Liver (tissue), 3 donors: ENCODE measurements at regions not wholly inside any gene's neighbourhood (a gene's known extent, or its start where the extent isn't known, plus 50 kb on each side); places are given as distances from the start of the nearest gene placed in this dataset.

Experiments
- EGR1 ChIP-seq, 2 donors: IDR thresholded peaks; 2 replicates each; pipeline ENCODE4 v1.6.1; 2016 to 2018; ENCODE audit warnings: antibody characterized with exemption in 2 of 2, low read depth in 2 of 2
- GABPA ChIP-seq, 2 donors: IDR thresholded peaks in 1 of 2; conservative IDR thresholded peaks in 1 of 2; 2 replicates each; pipeline ENCODE4 v1.6.1; 2016; ENCODE audit warnings: antibody characterized with exemption in 2 of 2, mild to moderate bottlenecking in 1 of 2, moderate library complexity in 1 of 2
- JUND ChIP-seq, 2 donors: IDR thresholded peaks; 2 replicates each; pipeline ENCODE4 v1.6.1; 2016; ENCODE audit warnings: antibody characterized with exemption in 2 of 2
- NR2F2 ChIP-seq: IDR thresholded peaks from 2 replicates; pipeline ENCODE4 v1.6.1; 2016; ENCODE audit warnings: antibody characterized with exemption
- RAD21 ChIP-seq, 2 donors: IDR thresholded peaks; 2 replicates each; pipeline ENCODE4 v1.6.1; 2016; ENCODE audit warnings: antibody characterized with exemption in 2 of 2, mild to moderate bottlenecking in 2 of 2
- RXRA ChIP-seq, 2 donors: IDR thresholded peaks; 2 replicates each; pipeline ENCODE4 v1.6.1; 2017 to 2018; ENCODE audit warnings: antibody characterized with exemption in 2 of 2, mild to moderate bottlenecking in 1 of 2
- SP1 ChIP-seq: IDR thresholded peaks from 2 replicates; pipeline ENCODE4 v1.6.1; 2018; ENCODE audit warnings: antibody characterized with exemption, mild to moderate bottlenecking
- TF ChIP-seq, protein P1 (sequence below): fragments of 150-350 bp; IDR thresholded peaks from 2 replicates; pipeline ENCODE4 v1.5.1; 2017; ENCODE audit warnings: improper control_type of control experiment, low read depth, low read length; ENCODE audit not compliant: missing input control
- TF ChIP-seq, protein P2 (sequence below): IDR thresholded peaks from 2 replicates; pipeline ENCODE4 v1.6.1; 2016; ENCODE audit warnings: antibody characterized with exemption
- donor health status: healthy.
- donor health status: healthy.

DNA sequence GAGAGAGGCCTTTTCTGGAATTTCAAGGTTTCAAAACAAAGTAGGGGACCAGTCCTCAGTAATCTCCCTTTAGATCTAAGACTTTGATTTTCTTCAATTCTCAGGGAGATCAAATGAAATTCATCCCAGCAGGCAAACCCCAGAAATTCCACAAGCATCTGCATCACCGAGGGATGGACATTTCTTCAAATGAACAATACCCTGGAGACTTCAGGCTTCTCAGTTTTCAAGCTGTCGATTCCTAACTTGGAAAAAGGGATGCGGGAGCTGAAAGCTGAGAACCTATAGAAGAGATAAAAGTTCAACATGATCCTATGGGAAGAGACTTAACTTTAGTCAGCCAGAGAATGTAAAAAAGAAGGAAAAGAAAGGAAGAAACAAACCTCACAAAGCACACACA is 296.9 kb upstream of the CDH5 start:
- TF ChIP-seq, protein P1, sequence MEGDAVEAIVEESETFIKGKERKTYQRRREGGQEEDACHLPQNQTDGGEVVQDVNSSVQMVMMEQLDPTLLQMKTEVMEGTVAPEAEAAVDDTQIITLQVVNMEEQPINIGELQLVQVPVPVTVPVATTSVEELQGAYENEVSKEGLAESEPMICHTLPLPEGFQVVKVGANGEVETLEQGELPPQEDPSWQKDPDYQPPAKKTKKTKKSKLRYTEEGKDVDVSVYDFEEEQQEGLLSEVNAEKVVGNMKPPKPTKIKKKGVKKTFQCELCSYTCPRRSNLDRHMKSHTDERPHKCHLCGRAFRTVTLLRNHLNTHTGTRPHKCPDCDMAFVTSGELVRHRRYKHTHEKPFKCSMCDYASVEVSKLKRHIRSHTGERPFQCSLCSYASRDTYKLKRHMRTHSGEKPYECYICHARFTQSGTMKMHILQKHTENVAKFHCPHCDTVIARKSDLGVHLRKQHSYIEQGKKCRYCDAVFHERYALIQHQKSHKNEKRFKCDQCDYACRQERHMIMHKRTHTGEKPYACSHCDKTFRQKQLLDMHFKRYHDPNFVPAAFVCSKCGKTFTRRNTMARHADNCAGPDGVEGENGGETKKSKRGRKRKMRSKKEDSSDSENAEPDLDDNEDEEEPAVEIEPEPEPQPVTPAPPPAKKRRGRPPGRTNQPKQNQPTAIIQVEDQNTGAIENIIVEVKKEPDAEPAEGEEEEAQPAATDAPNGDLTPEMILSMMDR = no peak
- TF ChIP-seq RXRA (IDR thresholded peaks at IDR 0.05) = no peak
- no peak for TF ChIP-seq JUND (IDR thresholded peaks at IDR 0.05)
- TF ChIP-seq EGR1 (IDR thresholded peaks at IDR 0.05; ENCODE audit: low read depth in 2 of 2) = no peak
- TF ChIP-seq RAD21 (IDR thresholded peaks at IDR 0.05) = no peak
- TF ChIP-seq, protein P2, sequence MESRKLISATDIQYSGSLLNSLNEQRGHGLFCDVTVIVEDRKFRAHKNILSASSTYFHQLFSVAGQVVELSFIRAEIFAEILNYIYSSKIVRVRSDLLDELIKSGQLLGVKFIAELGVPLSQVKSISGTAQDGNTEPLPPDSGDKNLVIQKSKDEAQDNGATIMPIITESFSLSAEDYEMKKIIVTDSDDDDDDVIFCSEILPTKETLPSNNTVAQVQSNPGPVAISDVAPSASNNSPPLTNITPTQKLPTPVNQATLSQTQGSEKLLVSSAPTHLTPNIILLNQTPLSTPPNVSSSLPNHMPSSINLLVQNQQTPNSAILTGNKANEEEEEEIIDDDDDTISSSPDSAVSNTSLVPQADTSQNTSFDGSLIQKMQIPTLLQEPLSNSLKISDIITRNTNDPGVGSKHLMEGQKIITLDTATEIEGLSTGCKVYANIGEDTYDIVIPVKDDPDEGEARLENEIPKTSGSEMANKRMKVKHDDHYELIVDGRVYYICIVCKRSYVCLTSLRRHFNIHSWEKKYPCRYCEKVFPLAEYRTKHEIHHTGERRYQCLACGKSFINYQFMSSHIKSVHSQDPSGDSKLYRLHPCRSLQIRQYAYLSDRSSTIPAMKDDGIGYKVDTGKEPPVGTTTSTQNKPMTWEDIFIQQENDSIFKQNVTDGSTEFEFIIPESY = no peak
- TF ChIP-seq SP1 = no peak
- TF ChIP-seq NR2F2 = no peak
- TF ChIP-seq GABPA (IDR thresholded peaks at IDR 0.05 in 1 of 2, conservative IDR thresholded peaks at IDR 0.05 in 1 of 2) = no peak
